ENCODE measurements at regions not wholly inside any gene's neighbourhood (a gene's known extent, or its start where the extent isn't known, plus 50 kb on each side); places are given as distances from the start of the nearest gene placed in this dataset.

DNA sequence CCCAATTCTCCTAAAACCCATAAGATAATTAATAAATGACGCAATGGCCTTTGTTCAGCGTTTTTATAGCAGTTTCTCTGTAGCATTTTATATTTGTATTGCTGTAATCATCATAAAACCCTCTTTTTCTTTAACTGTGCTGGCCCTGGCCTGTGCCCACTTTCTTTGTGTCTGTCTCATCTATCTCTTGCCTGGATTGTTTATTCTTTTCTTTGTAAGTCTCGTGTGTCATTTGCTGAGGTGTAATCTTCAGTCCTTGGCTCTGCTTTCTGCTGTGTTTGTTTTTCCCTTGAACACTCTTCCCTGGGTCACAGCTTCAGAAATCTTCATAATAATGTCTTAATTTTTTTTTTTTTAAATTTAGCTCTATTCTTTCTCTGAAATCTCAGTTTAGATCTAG lies 525.8 kb upstream of the LINC00305 start:
- TF ChIP-seq, protein P1, sequence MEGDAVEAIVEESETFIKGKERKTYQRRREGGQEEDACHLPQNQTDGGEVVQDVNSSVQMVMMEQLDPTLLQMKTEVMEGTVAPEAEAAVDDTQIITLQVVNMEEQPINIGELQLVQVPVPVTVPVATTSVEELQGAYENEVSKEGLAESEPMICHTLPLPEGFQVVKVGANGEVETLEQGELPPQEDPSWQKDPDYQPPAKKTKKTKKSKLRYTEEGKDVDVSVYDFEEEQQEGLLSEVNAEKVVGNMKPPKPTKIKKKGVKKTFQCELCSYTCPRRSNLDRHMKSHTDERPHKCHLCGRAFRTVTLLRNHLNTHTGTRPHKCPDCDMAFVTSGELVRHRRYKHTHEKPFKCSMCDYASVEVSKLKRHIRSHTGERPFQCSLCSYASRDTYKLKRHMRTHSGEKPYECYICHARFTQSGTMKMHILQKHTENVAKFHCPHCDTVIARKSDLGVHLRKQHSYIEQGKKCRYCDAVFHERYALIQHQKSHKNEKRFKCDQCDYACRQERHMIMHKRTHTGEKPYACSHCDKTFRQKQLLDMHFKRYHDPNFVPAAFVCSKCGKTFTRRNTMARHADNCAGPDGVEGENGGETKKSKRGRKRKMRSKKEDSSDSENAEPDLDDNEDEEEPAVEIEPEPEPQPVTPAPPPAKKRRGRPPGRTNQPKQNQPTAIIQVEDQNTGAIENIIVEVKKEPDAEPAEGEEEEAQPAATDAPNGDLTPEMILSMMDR (IDR thresholded peaks at IDR 0.05; ENCODE audit: low read depth, low read length, poor library complexity, severe bottlenecking) = no peak
- TF ChIP-seq EZH2phosphoT487 (IDR thresholded peaks at IDR 0.05; ENCODE audit: borderline replicate concordance, low read length) = no peak
